Lung (tissue), 11 donors: ENCODE measurements at regions not wholly inside any gene's neighbourhood (a gene's known extent, or its start where the extent isn't known, plus 50 kb on each side); places are given as distances from the start of the nearest gene placed in this dataset.

Source experiments
- ATAC-seq: fragments of 200-7000 bp; cut with Tn5 transposase; one replicate; pipeline ENCODE4 v1.9.1; 2020; ENCODE audit warnings: moderate number of reproducible peaks; ENCODE audit not compliant: insufficient read depth, low FRiP score
- DNase-seq, 3 donors: peaks; one replicate each; pipeline ENCODE4 v3.0.0-alpha.2; 2013 to 2017
- H3K27ac ChIP-seq, 2 donors: one replicate each; pipeline ENCODE4 v1.5.1; 2013; ENCODE audit warnings: mild to moderate bottlenecking in 2 of 2, moderate library complexity in 2 of 2, control low read depth in 1 of 2, inconsistent platforms in 1 of 2, low read depth in 1 of 2, low read length in 1 of 2
- H3K27me3 ChIP-seq, 3 donors: one replicate each; pipeline ENCODE4 v1.5.1; 2013; ENCODE audit warnings: low read length in 2 of 3; ENCODE audit not compliant: control insufficient read depth in 3 of 3, insufficient read depth in 3 of 3
- H3K36me3 ChIP-seq, 4 donors: one replicate each; pipeline ENCODE4 v1.5.1; 2013; ENCODE audit warnings: low read length in 4 of 4, mild to moderate bottlenecking in 1 of 4, moderate library complexity in 1 of 4; ENCODE audit not compliant: control insufficient read depth in 4 of 4, insufficient read depth in 4 of 4
- H3K4me1 ChIP-seq, 5 donors: one replicate each; pipeline ENCODE4 v1.5.1; 2013; ENCODE audit warnings: low read length in 5 of 5, mild to moderate bottlenecking in 2 of 5, moderate library complexity in 1 of 5; ENCODE audit not compliant: control insufficient read depth in 5 of 5, insufficient read depth in 5 of 5
- H3K4me3 ChIP-seq: one replicate; pipeline ENCODE4 v1.5.1; 2013; ENCODE audit warnings: mild to moderate bottlenecking, control low read depth, moderate library complexity
- H3K9ac ChIP-seq, 2 donors: one replicate each; pipeline ENCODE4 v1.5.1; 2013; ENCODE audit warnings: low read length in 2 of 2, control low read depth in 1 of 2; ENCODE audit not compliant: insufficient read depth in 1 of 2
- H3K9me3 ChIP-seq, 4 donors: one replicate each; pipeline ENCODE4 v1.5.1; 2013; ENCODE audit warnings: low read length in 3 of 4, mild to moderate bottlenecking in 1 of 4, moderate library complexity in 1 of 4; ENCODE audit not compliant: control insufficient read depth in 4 of 4, insufficient read depth in 3 of 4
- WGBS, 2 donors: extraction: QIAGEN DNeasy Blood & Tissue Kit; methylation state at CpG; one replicate each; pipeline ENCODE4 v1.1.7; 2013; 5-methylcytosine and 5-hydroxymethylcytosine counted together
- TF ChIP-seq, protein P1 (sequence below): IDR thresholded peaks from 2 replicates; pipeline ENCODE4 v1.5.1; 2012; ENCODE audit warnings: mild to moderate bottlenecking; ENCODE audit errors: control extremely low read depth, extremely low read depth
- donor health status: control.
- donor health status: control.
- donor health status: Bipolar disorder and iron deficiency.
- donor health status: healthy.
- donor health status: DM: yes; HTN: yes; CAD: no.

DNA sequence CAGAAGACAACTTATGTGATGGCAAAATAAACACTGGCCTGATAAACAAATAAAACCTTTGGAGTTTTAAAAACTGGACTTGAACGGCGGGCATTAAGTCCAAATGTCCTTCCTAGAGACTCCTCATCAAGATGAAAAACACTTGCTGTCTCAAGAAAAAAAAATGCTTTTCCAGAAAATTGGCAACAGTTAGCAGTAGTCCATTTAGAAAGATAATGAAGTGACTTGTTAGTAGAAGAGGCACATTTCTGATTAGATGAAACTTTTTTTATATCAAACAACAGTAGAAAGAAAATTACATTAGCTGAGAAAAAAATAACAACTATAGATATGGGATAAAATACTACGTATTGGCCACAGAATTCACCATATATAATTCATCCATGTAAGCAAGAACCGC is 1750.7 kb upstream of the PCDH20 start:
- Histone ChIP-seq H3K4me3 (no peak overlapping the region), H3K27me3 (no peaks in the 10 kb centered on the region), H3K4me1 (peaks cover 0 to 9% (median 2%) of the 10 kb centered on the region in 5 donors), H3K9me3 (no peaks in the 10 kb centered on the region), H3K27ac (no peak overlapping the region), H3K9ac (no peak overlapping the region), H3K36me3 (no peaks in the 10 kb centered on the region)
- TF ChIP-seq, protein P1, sequence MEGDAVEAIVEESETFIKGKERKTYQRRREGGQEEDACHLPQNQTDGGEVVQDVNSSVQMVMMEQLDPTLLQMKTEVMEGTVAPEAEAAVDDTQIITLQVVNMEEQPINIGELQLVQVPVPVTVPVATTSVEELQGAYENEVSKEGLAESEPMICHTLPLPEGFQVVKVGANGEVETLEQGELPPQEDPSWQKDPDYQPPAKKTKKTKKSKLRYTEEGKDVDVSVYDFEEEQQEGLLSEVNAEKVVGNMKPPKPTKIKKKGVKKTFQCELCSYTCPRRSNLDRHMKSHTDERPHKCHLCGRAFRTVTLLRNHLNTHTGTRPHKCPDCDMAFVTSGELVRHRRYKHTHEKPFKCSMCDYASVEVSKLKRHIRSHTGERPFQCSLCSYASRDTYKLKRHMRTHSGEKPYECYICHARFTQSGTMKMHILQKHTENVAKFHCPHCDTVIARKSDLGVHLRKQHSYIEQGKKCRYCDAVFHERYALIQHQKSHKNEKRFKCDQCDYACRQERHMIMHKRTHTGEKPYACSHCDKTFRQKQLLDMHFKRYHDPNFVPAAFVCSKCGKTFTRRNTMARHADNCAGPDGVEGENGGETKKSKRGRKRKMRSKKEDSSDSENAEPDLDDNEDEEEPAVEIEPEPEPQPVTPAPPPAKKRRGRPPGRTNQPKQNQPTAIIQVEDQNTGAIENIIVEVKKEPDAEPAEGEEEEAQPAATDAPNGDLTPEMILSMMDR, result no peak
- WGBS, 2 donors, result 73 to 89% methylated on average over 4 of the region's 4 CpGs
- ATAC-seq (no peak), DNase-seq (peak in 2 of 3 donors; percentile 81 to 85)

- 83 to 88% methylated on average over 2 of the region's 2 CpGs for WGBS, 2 donors
- no peak for ATAC-seq
- Histone ChIP-seq H3K27ac (no peak overlapping the region), H3K4me3 (no peak overlapping the region), H3K9ac (no peak overlapping the region), H3K4me1 (peaks cover 0 to 9% (median 2%) of the 10 kb centered on the region in 5 donors), H3K9me3 (no peaks in the 10 kb centered on the region), H3K27me3 (no peaks in the 10 kb centered on the region), H3K36me3 (no peaks in the 10 kb centered on the region)
- TF ChIP-seq, protein P1, result no peak
- no peak for DNase-seq
Measured at GRCh38 chr13:63163903-63164302, 1748.3 kb upstream of the PCDH20 start.

- Histone ChIP-seq H3K4me1 (no peaks in the 10 kb centered on the region), H3K9ac (no peak overlapping the region), H3K4me3 (no peak overlapping the region), H3K27ac (no peak overlapping the region), H3K27me3 (no peaks in the 10 kb centered on the region), H3K9me3 (no peaks in the 10 kb centered on the region), H3K36me3 (no peaks in the 10 kb centered on the region)
- ATAC-seq, result no peak
- WGBS, 2 donors, result 92 to 93% methylated on average over 1 of the region's 1 CpG
- TF ChIP-seq, protein P1, result no peak
- DNase-seq, result no peak
Measured at GRCh38 chr13:63161219-63161618, 1745.6 kb upstream of the PCDH20 start.

- DNase-seq, result peak in 1 of 3 donors; percentile 1
- Histone ChIP-seq H3K4me1 (no peaks in the 10 kb centered on the region), H3K4me3 (no peak overlapping the region), H3K27me3 (no peaks in the 10 kb centered on the region), H3K9ac (no peak overlapping the region), H3K9me3 (no peaks in the 10 kb centered on the region), H3K27ac (no peak overlapping the region), H3K36me3 (no peaks in the 10 kb centered on the region)
- TF ChIP-seq, protein P1, result no peak
- ATAC-seq, result no peak
- WGBS, 2 donors, result 42 to 57% methylated on average over 2 of the region's 2 CpGs
Measured at GRCh38 chr13:63156816-63157215, 1741.2 kb upstream of the PCDH20 start.
